Ramos (cell line): ENCODE measurements at regions not wholly inside any gene's neighbourhood (a gene's known extent, or its start where the extent isn't known, plus 50 kb on each side); places are given as distances from the start of the nearest gene placed in this dataset.

Experiments used
- in situ Hi-C: fragments of 300-500 bp; cut with MboI; formaldehyde crosslinking; loops from one replicate; pipeline ENCODE4 v1.14.3; 2022; ENCODE audit warnings: low sequenced_read_pairs; ENCODE audit not compliant: unreplicated experiment

DNA sequence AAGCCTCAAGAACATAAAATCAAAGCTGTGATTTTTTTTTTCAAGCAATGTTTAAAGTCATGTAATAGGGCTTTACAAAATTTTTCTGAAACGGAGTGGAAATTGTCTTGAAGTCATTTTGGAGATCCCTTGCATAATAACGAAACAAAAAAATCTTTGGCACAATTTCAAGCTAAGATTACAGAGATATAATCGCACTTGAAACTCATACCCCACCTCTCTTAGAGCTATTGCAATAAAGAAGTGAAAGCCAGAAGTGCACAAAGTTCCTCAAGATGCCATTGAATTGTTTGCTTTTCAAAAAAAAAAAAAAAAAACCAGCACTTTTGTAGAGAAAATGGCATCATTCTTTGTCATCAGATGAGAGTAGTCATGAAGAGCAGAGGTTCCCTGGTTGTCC, 152.3 kb downstream of the PAX3 start:
- in situ Hi-C loops = no loop called here

DNA sequence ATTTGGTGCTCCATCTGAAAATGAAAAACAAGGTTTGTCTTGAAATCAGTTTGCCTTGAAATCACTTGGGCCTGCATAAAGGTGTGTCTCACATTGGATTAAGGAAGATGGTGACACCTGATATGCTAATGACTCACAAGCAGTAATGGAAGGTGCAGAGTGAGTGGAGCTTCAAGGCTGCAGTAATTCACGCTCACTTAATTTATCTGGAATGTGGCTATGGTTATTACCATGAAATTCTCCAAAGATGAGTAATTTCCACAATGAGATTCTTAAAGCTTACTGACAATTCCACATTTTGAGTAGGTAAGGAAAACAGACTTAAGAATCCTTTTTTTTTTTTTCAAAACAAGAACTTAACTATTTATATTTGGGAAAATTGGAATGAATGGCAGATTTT, 156.8 kb downstream of the PAX3 start:
- in situ Hi-C loops = no loop called here

DNA sequence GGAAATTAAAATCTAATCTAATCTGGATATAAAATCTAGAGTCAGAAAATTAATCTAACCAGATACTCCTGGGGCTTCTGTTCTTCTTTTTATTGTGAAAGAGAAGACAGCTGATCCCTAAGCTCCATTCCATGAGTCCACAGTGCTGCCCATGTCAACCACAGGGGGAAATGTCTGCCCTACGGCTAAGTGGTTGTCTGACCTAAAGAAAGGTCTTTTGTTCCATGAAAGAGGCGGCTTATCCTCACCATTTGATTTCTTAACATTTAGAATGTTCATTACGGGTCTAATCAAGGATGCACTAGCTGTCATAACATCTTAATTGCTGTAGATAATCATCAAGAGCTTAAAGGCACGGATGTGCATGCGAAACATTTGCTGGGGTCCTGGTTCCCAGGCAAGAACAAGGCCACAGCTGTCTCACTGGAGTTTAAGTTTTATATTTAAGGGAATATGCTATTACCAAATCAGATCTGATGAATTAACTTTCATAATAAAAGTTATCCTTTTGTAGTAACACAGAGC, 162.6 kb downstream of the PAX3 start:
- in situ Hi-C loops = no loop called here

DNA sequence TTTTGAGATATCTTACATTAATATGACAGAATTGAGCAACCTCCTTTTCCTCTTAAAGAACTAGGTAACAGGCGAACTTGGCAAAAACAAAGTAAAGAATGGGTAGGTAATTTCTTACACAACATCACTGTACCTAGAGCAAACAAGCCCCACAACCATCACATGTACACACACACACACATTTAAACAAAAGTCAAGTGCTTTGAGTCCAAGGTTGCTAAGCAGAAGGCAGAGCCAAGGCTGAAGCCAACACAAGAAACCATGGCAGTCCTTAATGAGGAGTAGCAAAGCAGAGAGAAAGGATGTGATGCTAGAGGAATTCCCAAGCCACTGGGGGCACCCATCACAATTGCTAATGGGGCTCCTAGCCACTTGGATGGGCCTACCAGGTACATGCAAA, 164.1 kb downstream of the PAX3 start:
- in situ Hi-C loops = no loop called here

DNA sequence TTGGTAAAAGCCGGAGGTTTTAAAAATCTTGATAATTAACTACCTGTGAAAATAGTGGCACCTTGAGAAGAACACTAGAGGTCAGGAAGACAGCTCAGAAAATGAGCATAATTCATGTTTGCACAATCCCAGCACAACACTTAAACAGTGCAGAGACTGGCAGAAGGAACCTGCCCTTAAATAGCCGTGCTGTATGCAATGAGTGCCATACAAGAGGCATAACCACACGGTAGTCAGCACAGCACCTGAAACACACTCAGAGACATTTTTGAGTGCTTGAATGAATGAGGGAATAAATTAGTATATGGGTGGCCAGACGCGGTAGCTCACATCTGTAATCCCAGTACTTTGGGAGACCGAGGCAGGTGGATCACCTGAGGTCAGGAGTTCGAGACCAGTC, 164.9 kb downstream of the PAX3 start:
- in situ Hi-C loops = no loop called here

DNA sequence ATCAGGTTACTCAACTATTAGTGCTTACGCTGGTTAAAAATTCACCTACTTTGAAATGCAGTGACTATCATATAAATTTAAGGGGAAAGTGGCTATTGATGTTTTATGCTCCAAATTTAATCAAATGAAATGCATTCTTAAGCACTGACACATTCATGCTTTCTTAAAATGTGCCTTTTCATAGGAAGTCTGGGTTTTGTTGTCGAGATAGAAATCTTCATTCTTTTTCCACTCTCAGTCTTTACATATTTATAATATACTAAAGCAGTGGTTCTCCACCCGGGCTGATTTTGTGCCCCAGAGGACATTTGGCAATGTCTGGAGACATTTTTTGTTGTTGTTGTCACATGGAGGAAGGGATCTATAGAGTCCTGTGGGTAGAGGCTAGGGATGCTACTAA, 167.9 kb downstream of the PAX3 start:
- in situ Hi-C loops = no loop called here

DNA sequence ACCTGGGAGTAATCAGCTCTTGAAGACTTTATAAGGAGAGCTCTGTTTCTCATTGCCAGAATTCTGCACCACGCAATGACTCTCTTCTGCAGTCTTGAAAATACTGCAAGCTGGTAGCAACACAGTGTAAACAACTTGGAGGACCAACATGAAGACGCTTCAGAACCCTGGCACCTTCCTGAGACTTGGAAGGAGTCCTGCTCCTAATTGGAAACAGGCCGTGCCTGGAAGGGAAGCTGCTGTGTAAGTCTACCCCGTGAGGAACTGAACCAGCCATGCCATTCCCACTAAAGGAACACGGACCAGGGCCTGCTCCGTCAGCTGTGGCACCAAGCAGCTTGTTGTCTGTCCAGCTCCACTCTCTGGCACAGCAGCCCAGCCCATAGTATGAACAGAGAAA, 171.1 kb downstream of the PAX3 start:
- in situ Hi-C loops = no loop called here

DNA sequence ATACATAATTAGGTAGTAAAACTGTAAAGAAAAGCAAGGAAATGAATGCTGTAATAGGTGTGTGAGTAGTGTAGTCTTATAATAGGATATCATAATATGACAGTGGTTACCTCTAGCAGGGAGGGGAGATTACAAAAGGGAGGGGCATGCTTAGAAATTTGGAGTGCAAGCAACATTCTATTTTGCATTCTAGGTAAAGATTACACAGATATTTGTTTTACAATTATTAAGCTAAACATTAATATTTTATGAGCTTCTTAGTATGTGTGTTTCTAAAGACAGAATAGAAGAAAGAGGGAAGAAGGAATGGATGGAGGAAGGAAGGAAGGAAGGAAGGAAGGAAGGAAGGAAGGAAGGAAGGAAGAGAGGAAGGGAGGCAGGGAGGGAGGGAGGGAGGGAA, 177.9 kb downstream of the PAX3 start:
- in situ Hi-C loops = no loop called here

DNA sequence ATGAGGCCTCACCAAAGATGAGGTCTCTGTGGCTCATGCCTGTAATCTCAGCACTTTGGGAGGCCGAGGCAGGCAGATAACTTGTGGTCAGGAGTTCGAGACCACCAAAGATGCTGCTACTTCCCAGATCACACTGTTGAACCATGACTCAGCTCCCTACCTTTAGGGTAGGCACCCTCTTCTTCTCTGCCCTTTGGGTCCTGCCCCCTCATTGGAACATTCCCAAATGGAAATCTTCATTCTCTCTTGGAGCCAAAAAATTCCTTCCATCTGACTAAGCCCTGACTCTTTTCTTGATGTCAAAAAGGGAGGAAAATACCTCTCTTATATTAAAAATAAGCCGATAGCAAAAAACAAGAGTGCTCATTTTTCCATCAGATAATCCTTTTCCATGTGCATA, 183.5 kb downstream of the PAX3 start:
- in situ Hi-C loops = no loop called here

DNA sequence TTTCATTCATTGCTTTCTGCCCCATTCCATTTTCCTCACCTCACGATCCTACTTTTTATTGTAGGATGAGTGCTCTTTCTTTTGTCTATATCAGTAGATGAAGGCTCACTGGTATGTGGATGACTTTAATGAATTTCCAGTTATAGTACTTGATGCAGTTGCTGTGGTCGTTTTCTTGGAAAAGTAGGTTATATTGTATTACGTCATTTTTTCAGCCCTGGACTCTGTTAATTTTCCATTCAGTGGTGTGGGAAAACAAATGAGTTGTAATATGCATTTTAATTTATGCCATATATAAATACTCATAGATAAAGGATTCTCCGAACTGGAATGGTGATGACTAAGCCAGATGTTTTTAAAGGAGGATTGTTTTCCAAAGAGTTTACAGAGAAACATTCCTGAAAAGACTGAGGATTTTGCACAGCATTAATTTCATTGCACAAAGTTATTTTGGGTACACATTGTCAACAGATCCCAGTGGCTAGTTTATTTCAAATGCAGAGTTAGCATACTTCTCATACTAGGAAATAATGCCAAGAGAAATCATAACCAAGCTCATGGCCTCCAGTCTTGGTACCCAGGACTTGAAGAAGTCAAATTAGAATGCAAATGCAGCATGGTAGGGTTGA, 189.7 kb downstream of the PAX3 start:
- in situ Hi-C loops = no loop called here

DNA sequence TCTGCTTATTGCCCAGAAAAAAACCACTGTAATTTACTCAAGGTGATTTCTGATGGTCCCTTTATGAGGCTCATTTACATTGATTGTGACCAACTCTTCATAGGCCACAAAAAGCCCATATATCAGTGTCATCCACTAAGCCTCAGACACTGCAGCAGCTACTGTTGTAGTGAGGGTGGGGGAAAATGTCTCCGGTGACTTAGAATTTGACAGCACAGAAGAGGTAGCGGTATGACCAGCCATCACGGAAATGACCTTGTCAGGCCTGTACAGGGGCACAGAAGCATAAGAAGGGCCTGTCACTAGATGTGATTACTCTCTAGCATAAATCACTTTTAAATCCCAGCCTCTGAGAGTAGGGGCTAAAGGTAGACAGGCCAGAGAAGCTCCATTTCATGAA, 190.3 kb downstream of the PAX3 start:
- in situ Hi-C loops = no loop called here

DNA sequence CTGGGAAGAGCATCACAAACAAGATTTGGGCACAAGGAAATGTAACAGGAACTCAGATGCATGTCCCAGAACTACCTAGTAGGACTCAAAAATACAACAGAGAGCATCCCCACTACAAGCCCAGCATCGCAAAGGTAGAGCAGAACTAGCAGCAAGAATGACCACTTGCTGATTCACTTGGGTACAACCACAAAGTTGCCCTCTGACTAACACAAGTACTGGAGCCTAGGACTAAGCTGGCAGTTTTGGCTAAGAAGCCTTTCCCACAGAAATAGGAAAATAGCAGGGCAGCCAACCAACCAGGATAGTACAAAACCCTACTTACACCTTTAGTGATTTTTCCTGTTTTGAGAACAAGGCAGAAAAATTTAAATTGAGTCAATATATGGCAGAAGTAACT, 193.8 kb downstream of the PAX3 start:
- in situ Hi-C loops = no loop called here

DNA sequence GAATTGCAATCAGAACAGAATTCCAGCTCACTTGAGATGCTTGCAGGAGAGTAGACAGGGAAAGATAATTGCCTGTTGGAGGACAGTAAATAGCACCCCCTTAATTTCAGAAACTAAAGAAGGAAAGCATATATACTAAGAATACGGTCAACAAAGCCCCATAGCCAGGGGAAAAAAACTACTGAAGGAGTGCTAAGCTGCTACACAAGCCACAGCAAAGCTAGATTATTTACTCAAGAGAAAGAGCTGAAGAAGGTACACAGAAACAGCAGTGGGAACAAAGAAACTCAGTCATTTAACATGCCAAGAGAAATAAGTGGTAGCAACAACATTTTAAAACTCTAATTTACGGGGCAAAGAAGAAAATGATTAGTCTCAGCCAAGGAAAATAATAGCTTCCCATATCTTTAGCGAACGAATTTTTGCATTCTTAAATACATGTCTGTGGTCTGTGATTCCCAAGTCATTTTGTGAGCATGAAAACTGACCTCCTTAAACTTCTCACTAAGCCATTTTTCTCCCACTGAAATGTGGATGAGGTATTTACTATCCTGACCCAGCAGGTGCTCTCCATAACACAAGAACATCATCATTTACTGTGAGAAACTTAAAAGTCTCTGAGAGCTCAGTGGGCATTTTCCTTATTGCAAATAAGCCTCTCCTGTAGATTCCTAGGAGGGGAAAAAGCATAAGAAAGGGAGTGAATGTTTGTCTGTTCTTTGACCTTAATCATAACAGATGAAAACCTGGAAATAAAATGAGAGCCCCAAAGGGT, 196.0 kb downstream of the PAX3 start:
- in situ Hi-C loops = no loop called here

DNA sequence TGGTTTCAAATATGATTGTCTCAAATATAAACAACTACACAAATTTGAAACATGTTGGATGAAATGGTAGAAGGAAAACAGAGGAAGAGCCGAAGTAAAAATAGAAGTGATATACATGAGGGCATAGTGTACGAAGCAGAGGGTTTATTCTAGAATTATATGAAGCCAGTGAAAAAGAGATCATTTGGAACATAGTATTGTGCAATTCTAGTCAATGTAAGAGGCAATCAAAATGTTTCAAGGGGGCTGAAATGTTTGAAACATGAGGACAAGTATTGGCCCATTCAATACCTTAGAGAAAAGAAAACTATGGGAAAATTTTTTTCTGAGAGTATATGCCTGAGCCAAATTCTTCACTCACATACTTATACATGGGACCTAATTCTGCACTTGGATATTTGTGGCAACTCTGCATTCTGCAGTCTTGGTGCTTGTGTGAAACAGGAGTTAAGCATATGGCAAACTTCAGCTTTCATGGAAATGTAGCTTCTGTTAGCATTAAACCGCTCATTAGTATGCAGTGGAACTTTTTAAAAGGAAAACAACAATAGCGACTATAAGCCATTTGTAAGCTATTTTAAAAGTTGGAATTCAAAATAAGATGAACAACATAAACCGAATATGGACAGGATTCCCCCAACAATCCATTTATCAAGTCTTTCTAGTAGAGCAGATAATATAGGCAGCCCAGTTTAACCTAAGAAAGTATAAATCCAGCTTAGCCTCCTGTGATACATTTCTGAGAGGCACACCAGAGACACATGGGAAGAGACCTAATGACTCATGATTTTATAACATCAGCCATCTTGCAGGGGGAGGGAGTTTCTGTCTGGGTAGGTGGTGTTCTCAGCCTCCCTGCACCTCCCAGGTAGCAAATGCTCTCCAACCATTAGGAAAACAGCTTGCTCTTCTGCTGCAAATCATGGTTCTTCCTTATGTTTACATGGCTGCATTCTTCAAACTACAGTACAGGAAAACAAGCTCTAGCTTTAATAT, 197.8 kb downstream of the PAX3 start:
- in situ Hi-C loops = no loop called here

DNA sequence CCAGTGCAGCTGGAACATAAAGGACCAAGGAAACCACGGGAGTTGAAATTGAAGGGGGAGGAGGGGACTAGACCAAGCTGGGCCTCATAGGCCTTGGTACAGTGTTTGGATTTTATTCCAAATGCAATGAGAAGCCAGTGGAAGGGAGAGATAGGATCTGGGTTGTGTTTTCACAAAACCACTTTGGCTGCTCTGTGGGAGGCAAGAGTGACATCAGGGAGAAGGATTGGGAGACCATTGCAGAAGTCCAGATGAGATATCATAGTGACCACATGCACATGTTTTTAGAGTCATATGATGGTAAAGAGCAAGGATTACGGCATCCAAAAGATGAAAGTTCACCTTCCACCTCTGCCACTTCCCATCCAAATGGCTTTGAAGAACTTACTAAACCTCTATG, 210.2 kb downstream of the PAX3 start:
- in situ Hi-C loops = no loop called here

DNA sequence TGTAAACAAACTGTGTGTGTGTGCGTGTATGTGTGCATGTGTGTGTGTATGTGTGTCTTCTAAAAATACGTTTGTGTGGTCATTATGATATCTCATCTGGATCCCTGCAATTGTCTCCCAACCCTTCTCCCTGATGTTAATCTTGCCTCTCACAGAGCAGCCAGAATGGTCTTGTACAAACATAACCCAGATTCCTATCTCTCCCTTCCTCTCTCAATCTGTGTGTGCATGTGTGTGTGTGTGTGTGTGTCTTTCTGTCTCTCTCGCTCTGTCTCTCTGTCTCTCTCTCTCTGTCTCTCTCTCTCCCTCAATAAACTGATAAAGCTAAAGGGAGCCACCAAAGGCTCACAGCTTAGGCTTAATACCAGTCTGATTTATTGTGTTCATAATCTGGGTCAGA, 210.8 kb downstream of the PAX3 start:
- in situ Hi-C loops = no loop called here

DNA sequence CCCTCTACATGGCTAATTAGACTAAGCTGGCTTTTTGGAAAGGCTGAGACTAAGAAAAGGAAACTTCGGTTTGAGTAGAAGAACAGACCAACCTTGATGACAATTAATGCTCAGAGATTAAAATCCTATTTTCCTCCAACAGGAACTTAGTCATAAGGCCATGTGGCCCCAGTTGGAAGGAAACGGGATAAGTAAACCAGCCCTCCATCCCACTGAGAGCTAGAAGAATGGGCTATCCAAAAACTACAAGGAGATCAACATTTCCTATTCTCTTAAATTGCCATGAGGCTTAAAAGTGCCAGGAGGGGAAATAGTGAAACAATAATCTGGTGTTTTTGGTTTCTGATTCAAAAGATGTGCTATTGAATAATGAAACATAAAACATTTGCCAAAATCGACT, 216.6 kb downstream of the PAX3 start:
- in situ Hi-C loops = no loop called here

DNA sequence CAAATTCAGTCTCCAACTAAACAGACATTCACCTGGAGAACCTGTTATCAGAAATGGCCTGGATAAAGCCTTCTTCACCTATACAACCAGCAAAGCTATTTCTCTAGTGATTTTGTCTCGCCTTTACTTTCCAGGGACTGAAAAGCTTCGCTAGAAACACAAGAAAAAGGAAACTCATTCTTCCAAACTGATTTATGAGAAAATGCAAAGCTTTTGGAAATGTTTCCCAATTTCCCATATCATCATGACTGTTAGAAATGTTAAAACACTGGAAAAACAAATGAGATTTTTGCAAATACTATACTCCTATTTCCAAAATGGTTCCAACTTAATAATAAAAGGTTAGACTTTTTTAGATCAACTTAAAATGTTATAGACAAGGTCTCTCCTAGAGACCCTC, 218.7 kb downstream of the PAX3 start:
- in situ Hi-C loops = no loop called here

DNA sequence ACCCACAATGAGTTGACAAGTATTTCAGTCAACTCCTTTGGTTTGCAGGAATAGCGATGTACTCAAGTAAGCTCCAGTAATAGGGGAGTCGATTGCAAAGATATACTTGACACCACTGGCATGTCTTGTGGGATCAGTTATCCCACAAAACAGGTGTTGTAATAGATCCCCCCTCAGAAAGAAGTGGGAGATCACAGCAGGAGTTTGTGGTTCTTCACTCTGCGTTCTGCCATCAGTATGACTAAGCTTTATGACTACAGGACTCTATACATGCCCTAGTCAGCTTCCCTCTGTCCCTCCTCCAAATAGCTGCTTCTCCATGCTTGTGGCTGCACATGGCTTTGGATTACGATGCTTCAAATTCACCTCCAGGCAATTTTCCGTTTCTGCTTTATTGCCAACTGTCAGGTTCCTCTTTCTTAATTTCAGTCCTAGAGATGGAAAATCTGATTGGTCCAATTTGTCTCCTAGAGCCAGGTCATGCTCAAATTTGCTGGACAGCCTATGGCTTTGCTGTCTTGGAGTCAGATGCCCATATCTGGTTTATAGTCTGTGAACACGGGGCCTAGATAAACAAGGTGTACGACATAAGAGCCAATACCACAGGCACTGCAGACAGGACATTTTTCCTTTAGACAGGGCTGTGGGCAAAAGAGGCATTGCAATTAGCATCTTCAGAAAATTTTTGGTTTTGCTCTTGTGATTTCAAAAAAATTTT, 221.7 kb downstream of the PAX3 start:
- in situ Hi-C loops = no loop called here

DNA sequence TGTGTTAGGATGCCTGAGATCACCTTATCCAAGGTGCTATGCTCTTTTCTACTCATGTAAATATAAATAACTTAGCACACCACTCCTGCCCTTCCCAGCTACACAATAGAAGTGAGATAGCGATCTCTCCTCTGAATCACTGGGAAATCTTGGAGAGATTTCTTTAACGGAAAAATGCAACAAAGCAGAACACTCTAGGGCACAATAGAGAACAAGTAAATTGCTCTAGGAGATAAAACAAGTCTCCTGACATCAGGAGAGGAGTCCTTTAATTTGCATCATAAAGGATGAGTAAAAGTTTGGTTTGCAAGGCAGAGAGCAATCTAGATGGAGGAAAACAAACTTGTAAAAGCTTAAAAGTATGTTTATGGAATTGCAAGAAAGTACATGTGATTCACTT, 224.1 kb downstream of the PAX3 start:
- in situ Hi-C loops = loop anchor here (25.0 kb wide), 1 partner anchor 488 kb away; no protein-coding TSS in a partner anchor
